GM12878 (cell line): ENCODE measurements at regions not wholly inside any gene's neighbourhood (a gene's known extent, or its start where the extent isn't known, plus 50 kb on each side); places are given as distances from the start of the nearest gene placed in this dataset.
"Not testable (repeated sequence)": the region's sequence is repeated elsewhere in the genome, so short reads cannot be mapped to it uniquely, and the experiment has no call there.

Source experiments
- ATAC-seq: fragments of 200-7000 bp; cut with Tn5 transposase; 3 replicates; pipeline ENCODE4 v1.9.1; 2020; ENCODE audit warnings: mild to moderate bottlenecking, moderate library complexity
- BruUV-seq: library from RNA; stranded (reverse); fragments of 400-500 nt; replicated peaks from 2 replicates; lab custom pipeline; 2021; lab: Mats Ljungman, UMichigan
- CTCF ChIA-PET: fragments of 300-600 bp; sonication (Branson Sonifier 250); formaldehyde crosslinking; extraction: SDS; loops from one replicate; lab custom pipeline; 2021; ENCODE audit warnings: inconsistent platforms; lab: Yijun Ruan, JAX
- POLR2A ChIA-PET: fragments of 350-600 bp; formaldehyde crosslinking; extraction: SDS; loops from one replicate; lab custom pipeline; 2021; ENCODE audit warnings: inconsistent platforms; lab: Charles Lee
- RAD21 ChIA-PET: fragments of 300-600 bp; sonication (Branson Sonifier 250); formaldehyde crosslinking; loops from one replicate; lab custom pipeline; 2023; ENCODE audit warnings: antibody characterized with exemption; ENCODE audit not compliant: unreplicated experiment; lab: Charles Lee
- SMC1A ChIA-PET: fragments of 300-600 bp; sonication (Branson Sonifier 250); formaldehyde crosslinking; loops from one replicate; lab custom pipeline; 2023; ENCODE audit not compliant: unreplicated experiment, uncharacterized antibody; lab: Charles Lee
- DNase-seq: peaks from one replicate; pipeline ENCODE4 v3.0.0-alpha.2; 2011; ENCODE audit warnings: low read depth, low spot score
- FAIRE-seq: peaks from 3 replicates; lab custom pipeline; 2011; peaks lifted over from hg19 to GRCh38; lab: Jason Lieb, UNC
- H2AFZ ChIP-seq: 2 replicates; pipeline ENCODE4 v1.6.0; 2011; ENCODE audit warnings: low read depth, low read length, control low read depth; ENCODE audit not compliant: control insufficient read depth
- H3K27ac ChIP-seq: 2 replicates; pipeline ENCODE4 v1.5.1; 2011; ENCODE audit warnings: control low read depth; ENCODE audit not compliant: control insufficient read depth, insufficient read depth
- H3K27me3 ChIP-seq, 2 experiments: replicated peaks in 1 of 2; 2 replicates each; pipeline versions ENCODE4 v1.6.0 to v1.6.1; 2011; ENCODE audit warnings: low read length in 1 of 2; ENCODE audit not compliant: control insufficient read depth in 2 of 2, insufficient read depth in 2 of 2
- H3K36me3 ChIP-seq, 2 experiments: 2 replicates each; pipeline ENCODE4 v1.5.1; 2011; ENCODE audit warnings: low read length in 1 of 2; ENCODE audit not compliant: control insufficient read depth in 2 of 2, insufficient read depth in 2 of 2
- H3K4me1 ChIP-seq: 2 replicates; pipeline ENCODE4 v1.6.1; 2011; ENCODE audit warnings: mild to moderate bottlenecking, low read length, moderate library complexity, mixed read lengths; ENCODE audit not compliant: control insufficient read depth, insufficient read depth
- H3K4me2 ChIP-seq: 2 replicates; pipeline ENCODE4 v1.6.0; 2011; ENCODE audit warnings: control low read depth; ENCODE audit not compliant: control insufficient read depth, insufficient read depth
- H3K4me3 ChIP-seq: fragments of 200-600 bp; sonication (generic); 2 replicates; pipeline ENCODE4 v1.5.1; 2016
- H3K79me2 ChIP-seq: 2 replicates; pipeline ENCODE4 v1.6.0; 2011; ENCODE audit warnings: low read length; ENCODE audit not compliant: control insufficient read depth, insufficient read depth
- H3K9ac ChIP-seq: 2 replicates; pipeline ENCODE4 v1.8.0; 2011; ENCODE audit warnings: low read length, control low read depth, mixed read lengths; ENCODE audit not compliant: control insufficient read depth, insufficient read depth
- H3K9me3 ChIP-seq: replicated peaks from 3 replicates; pipeline ENCODE4 v1.5.1; 2011; ENCODE audit warnings: mild to moderate bottlenecking, low read length; ENCODE audit not compliant: control insufficient read depth, insufficient read depth
- H4K20me1 ChIP-seq: 2 replicates; pipeline ENCODE4 v1.6.0; 2011; ENCODE audit not compliant: control insufficient read depth, insufficient read depth
- BACH1 ChIP-seq: fragments of 450-650 bp; IDR thresholded peaks from 2 replicates; pipeline ENCODE4 v1.6.1; 2017; ENCODE audit warnings: mild to moderate bottlenecking, borderline replicate concordance
- BHLHE40 ChIP-seq, 2 experiments: fragments of 450-650 bp in 1 of 2; IDR thresholded peaks; 2 replicates each; pipeline ENCODE4 v1.6.1; 2011 to 2017; ENCODE audit warnings: low read depth in 2 of 2, borderline replicate concordance in 1 of 2, improper control_type of control experiment in 1 of 2, low read length in 1 of 2, mild to moderate bottlenecking in 1 of 2
- CBX3 ChIP-seq: fragments of 200-600 bp; sonication (generic); IDR thresholded peaks from 2 replicates; pipeline ENCODE4 v1.6.1; 2016; ENCODE audit warnings: low read depth, borderline replicate concordance
- NFYB ChIP-seq: IDR thresholded peaks from 2 replicates; pipeline ENCODE4 v1.6.1; 2011; ENCODE audit warnings: low read depth, mild to moderate bottlenecking, low read length, improper control_type of control experiment, moderate library complexity; ENCODE audit not compliant: insufficient read depth
- SMARCA5 ChIP-seq: fragments of 450-650 bp; IDR thresholded peaks from 2 replicates; pipeline ENCODE4 v1.6.1; 2017; ENCODE audit warnings: mild to moderate bottlenecking
- TCF3 ChIP-seq: IDR thresholded peaks from 2 replicates; pipeline ENCODE4 v1.6.1; 2012; ENCODE audit warnings: low read depth, mild to moderate bottlenecking, low read length, borderline replicate concordance; ENCODE audit not compliant: insufficient read depth
- WGBS: methylation state at CpG from one replicate; pipeline ENCODE4 v1.1.6; 2016; ENCODE audit warnings: low lambda C conversion rate; ENCODE audit not compliant: insufficient replicate concordance, insufficient coverage; ENCODE audit errors: missing lambda C conversion rate; 5-methylcytosine and 5-hydroxymethylcytosine counted together
- in situ Hi-C: fragments of 300-500 bp; cut with MboI; formaldehyde crosslinking; loops from 9 replicates; pipeline ENCODE4 v1.14.3; 2018; ENCODE audit warnings: mixed read lengths
- intact Hi-C: fragments of 100-400 bp; cut with micrococcal nuclease; formaldehyde crosslinking; loops from one replicate; pipeline ENCODE4 v1.14.2; 2022; ENCODE audit not compliant: unreplicated experiment

DNA sequence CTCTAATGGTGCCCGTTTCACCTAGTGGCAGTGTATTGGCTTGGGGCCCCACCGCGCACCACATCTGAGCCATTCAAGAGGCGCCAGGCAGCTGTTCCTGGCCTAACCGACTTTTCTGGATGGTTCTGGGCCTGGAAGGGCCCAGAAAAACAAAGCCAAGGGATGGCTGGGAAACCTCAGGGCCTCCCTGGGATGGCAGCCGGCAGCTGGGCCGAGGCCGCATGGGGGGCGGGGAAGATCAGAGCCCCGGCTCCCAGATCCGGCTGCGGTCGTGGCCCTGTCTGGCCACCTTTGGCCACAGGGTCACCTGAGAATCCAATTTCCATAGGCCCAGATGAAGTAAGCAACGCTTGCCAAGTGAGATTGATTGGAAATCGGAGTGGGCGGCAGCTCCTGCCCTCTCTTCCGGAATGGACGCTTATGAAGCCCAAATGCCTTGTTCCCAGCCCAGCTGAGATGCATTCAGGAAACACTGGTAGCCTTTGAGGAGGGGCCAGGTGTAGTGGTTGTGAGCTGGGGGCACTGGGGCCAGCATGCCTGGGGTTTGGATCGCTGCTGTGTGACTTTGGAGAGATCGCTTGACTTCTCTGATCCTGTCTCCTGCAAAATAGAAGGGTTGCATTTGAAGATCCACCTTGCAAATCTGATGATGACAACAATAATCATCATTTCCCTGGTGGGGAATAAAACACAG lies 163.8 kb upstream of the GSE1 start:
- Histone ChIP-seq H3K9me3 (no peaks in the 10 kb centered on the region), H3K4me1 (peaks cover 26% of the 10 kb centered on the region), H3K9ac (no peak overlapping the region), H3K27me3 (no peaks in the 10 kb centered on the region; a peak in 1 of 4 replicates), H4K20me1 (no peaks in the 10 kb centered on the region), H3K4me2 (no peak overlapping the region), H2AFZ (no peak overlapping the region), H3K4me3 (no peak overlapping the region), H3K79me2 (no peaks in the 10 kb centered on the region), H3K27ac (no peak overlapping the region), H3K36me3 (no peaks in the 10 kb centered on the region)
- RAD21 ChIA-PET, result interaction anchor here (2.0 kb wide), 1 partner anchor 161 kb away, joined by 9 read pairs; no protein-coding TSS in a partner anchor
- ATAC-seq, result no peak
- no peak for FAIRE-seq
- TF ChIP-seq SMARCA5 (0 out of 2 replicates have a peak, but pooled peaks have one; percentile 46), NFYB (no peak)
- SMC1A ChIA-PET, result no interaction called here
- no TSS peak for BruUV-seq
- in situ Hi-C loops (loop anchor here (25.0 kb wide), 1 partner anchor 163 kb away; the partner anchor contains the start of gene GSE1), intact Hi-C loops (loop anchor here (10.0 kb wide), 1 partner anchor 105 kb away; no protein-coding TSS in a partner anchor)
- CTCF ChIA-PET, result interaction anchor here (0.6 to 1.3 kb wide), 5 partner anchors 28 to 268 kb away, joined by 3 read pairs; no protein-coding TSS in a partner anchor
- POLR2A ChIA-PET, result no interaction called here
- DNase-seq, result no peak
- WGBS, result 51% methylated on average over 20 of the region's 20 CpGs

DNA sequence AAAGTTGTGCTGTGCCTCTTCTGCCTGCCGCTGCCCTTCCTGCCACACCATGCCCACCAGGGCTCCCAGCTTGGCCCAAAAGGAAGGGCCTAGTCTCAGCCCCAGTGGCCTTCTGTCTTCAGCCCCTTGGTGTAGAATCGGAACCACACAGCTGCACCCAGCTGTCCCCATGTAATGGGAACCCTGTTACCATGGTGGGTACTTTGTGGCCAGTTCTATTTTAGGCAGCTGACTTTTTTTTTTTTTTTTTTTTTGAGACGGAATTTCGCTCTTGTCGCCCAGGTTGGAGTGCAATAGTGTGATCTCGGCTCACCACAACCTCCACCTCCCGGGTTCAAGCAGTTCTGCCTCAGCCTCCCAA lies 163.3 kb upstream of the GSE1 start:
- Histone ChIP-seq H3K9ac (no peak overlapping the region), H3K9me3 (no peaks in the 10 kb centered on the region), H3K27ac (no peak overlapping the region), H2AFZ (no peak overlapping the region), H3K4me1 (peaks cover 26% of the 10 kb centered on the region), H3K27me3 (no peaks in the 10 kb centered on the region; a peak in 1 of 4 replicates), H3K36me3 (no peaks in the 10 kb centered on the region), H3K79me2 (no peaks in the 10 kb centered on the region), H3K4me3 (no peak overlapping the region), H3K4me2 (no peak overlapping the region), H4K20me1 (no peaks in the 10 kb centered on the region)
- ATAC-seq, result no peak
- intact Hi-C loops (loop anchor here (10.0 kb wide), 1 partner anchor 105 kb away; no protein-coding TSS in a partner anchor), in situ Hi-C loops (loop anchor here (25.0 kb wide), 1 partner anchor 162 kb away; the partner anchor contains the start of gene GSE1)
- RAD21 ChIA-PET, result no interaction called here
- FAIRE-seq, result no peak
- DNase-seq, result no peak
- SMC1A ChIA-PET, result no interaction called here
- TF ChIP-seq TCF3 (peak; percentile 57; the same call in 1 of the 2 replicates), SMARCA5 (0 out of 2 replicates have a peak, but pooled peaks have one; percentile 3), CBX3 (no peak), BACH1 (no peak), BHLHE40 (IDR thresholded peaks at IDR 0.05; ENCODE audit: borderline replicate concordance in 1 of 2, low read depth in 2 of 2, low read length in 1 of 2) (no peak)
- CTCF ChIA-PET, result interaction anchor here (1.0 to 1.3 kb wide), 4 partner anchors 10 to 268 kb away, joined by 3 read pairs; no protein-coding TSS in a partner anchor
- 70% methylated on average over 3 of the region's 7 CpGs for WGBS
- no TSS peak for BruUV-seq
- POLR2A ChIA-PET, result no interaction called here

DNA sequence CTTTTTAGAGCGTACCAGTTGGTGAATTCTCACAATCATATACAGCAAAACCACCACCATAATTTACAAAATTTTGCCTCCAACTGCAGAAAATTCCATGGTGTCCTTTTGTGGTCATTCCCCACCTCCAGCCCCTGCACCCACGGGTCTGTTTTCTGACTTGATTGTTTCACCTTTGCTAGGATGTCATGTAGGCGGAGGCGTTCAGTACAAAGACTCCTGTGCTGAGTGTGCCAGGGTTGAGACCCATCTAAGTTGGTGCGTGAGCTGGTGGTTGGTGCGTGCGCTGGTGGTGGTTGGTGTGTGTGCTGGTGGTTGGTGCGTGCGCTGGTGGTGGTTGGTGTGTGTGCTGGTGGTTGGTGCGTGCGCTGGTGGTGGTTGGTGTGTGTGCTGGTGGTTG lies 162.0 kb upstream of the GSE1 start:
- H3K27me3 ChIP-seq, FAIRE-seq, SMC1A ChIA-PET, H3K27ac ChIP-seq, H3K4me3 ChIP-seq, H3K9ac ChIP-seq, H3K4me2 ChIP-seq, H2AFZ ChIP-seq, H4K20me1 ChIP-seq, in situ Hi-C loops, H3K36me3 ChIP-seq, H3K79me2 ChIP-seq, ATAC-seq, intact Hi-C loops, DNase-seq, BruUV-seq, H3K9me3 ChIP-seq: not testable (repeated sequence)
- POLR2A ChIA-PET, result interaction anchor here (0.6 kb wide), 1 partner anchor 78 kb away, joined by 4 read pairs; no protein-coding TSS in a partner anchor
- RAD21 ChIA-PET, result interaction anchor here (0.7 kb wide), 1 partner anchor 159 kb away, joined by 3 read pairs; no protein-coding TSS in a partner anchor
- CTCF ChIA-PET, result interaction anchor here (1.0 kb wide), 1 partner anchor 8 kb away, joined by 3 read pairs; no protein-coding TSS in a partner anchor
- WGBS, result 48% methylated on average over 9 of the region's 11 CpGs
- H3K4me1 ChIP-seq, result peaks cover 26% of the 10 kb centered on the region
